DOHH2 (cell line): ENCODE measurements at regions not wholly inside any gene's neighbourhood (a gene's known extent, or its start where the extent isn't known, plus 50 kb on each side); places are given as distances from the start of the nearest gene placed in this dataset.

Experiments used
- EZH2phosphoT487 ChIP-seq: fragments of 200-600 bp; sonication (generic); IDR thresholded peaks from 2 replicates; pipeline ENCODE4 v1.6.1; 2017; ENCODE audit warnings: borderline replicate concordance, mild to moderate bottlenecking, antibody characterized with exemption, low read length, moderate library complexity, mixed read lengths
- TF ChIP-seq, protein P1 (sequence below): fragments of 200-600 bp; sonication (generic); IDR thresholded peaks from one replicate; pipeline ENCODE4 v1.5.1; 2014; ENCODE audit warnings: antibody characterized with exemption, mild to moderate bottlenecking, low read depth, low read length; ENCODE audit not compliant: poor library complexity, severe bottlenecking

DNA sequence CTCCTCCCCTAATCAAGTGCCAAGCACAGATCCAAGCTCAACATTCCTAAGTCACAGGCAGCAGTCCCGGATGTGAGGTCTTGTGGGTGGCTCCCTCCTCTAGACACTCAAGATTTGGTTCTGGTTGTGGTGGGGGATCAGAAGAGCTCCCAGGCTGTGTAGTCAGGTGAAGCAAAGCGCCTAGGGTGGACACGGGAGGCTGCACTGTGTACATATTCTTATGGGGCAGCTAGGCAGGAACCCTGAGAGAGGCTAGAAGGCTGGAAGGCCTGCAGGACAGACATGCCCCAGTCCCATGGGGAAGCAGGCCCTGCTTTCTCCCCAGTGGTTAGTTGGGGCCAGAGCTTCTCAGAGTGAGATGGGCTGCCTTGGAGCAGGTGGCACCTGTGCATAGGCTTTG lies 118.9 kb downstream of the DDX3Y start:
- TF ChIP-seq, protein P1, sequence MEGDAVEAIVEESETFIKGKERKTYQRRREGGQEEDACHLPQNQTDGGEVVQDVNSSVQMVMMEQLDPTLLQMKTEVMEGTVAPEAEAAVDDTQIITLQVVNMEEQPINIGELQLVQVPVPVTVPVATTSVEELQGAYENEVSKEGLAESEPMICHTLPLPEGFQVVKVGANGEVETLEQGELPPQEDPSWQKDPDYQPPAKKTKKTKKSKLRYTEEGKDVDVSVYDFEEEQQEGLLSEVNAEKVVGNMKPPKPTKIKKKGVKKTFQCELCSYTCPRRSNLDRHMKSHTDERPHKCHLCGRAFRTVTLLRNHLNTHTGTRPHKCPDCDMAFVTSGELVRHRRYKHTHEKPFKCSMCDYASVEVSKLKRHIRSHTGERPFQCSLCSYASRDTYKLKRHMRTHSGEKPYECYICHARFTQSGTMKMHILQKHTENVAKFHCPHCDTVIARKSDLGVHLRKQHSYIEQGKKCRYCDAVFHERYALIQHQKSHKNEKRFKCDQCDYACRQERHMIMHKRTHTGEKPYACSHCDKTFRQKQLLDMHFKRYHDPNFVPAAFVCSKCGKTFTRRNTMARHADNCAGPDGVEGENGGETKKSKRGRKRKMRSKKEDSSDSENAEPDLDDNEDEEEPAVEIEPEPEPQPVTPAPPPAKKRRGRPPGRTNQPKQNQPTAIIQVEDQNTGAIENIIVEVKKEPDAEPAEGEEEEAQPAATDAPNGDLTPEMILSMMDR: no peak
- TF ChIP-seq EZH2phosphoT487: no peak
